A549 (cell line): ENCODE measurements at regions not wholly inside any gene's neighbourhood (a gene's known extent, or its start where the extent isn't known, plus 50 kb on each side); places are given as distances from the start of the nearest gene placed in this dataset.

Experiments
- ATAC-seq, 2 experiments: fragments of 200-7000 bp in 1 of 2; fragments of >200 bp in 1 of 2; cut with Nextera tagmentation in 1 of 2; cut with Tn5 transposase in 1 of 2; 3 replicates each; pipeline versions ENCODE4 v1.8.0 to v1.9.1; 2018 to 2020; ENCODE audit warnings: mild to moderate bottlenecking in 1 of 2, moderate library complexity in 1 of 2
- CTCF ChIA-PET: fragments of 300-600 bp; sonication (Branson Sonifier 250); formaldehyde crosslinking; extraction: SDS; loops from one replicate; lab custom pipeline; 2021; ENCODE audit warnings: antibody characterized with exemption, inconsistent platforms; lab: Yijun Ruan, JAX
- POLR2A ChIA-PET: fragments of 350-600 bp; formaldehyde crosslinking; extraction: SDS; loops from one replicate; lab custom pipeline; 2021; ENCODE audit warnings: antibody characterized with exemption, inconsistent platforms; lab: Yijun Ruan, JAX
- DNase-seq, 2 experiments: peaks; one replicate each; pipeline versions ENCODE4 v3.0.0 to v3.0.0-alpha.2; 2011 to 2016; ENCODE audit warnings: low read depth in 1 of 2, low spot score in 1 of 2
- FAIRE-seq: peaks from 2 replicates; lab custom pipeline; 2011; peaks lifted over from hg19 to GRCh38; lab: Jason Lieb, UNC
- H3K27ac ChIP-seq, 2 experiments: fragments of >200 bp; sonication (Bioruptor Twin); formaldehyde crosslinking; 3 replicates each; pipeline ENCODE4 v1.5.1; 2016 to 2017
- H3K4me1 ChIP-seq: fragments of >200 bp; sonication (Bioruptor Twin); formaldehyde crosslinking; 3 replicates; pipeline ENCODE4 v1.6.1; 2016
- H3K4me2 ChIP-seq: fragments of >200 bp; sonication (Bioruptor Twin); formaldehyde crosslinking; 3 replicates; pipeline ENCODE4 v1.6.1; 2016
- H3K4me3 ChIP-seq: fragments of >200 bp; sonication (Bioruptor Twin); formaldehyde crosslinking; 3 replicates; pipeline ENCODE4 v1.5.1; 2016
- H3K9me3 ChIP-seq: fragments of >200 bp; sonication (Bioruptor Twin); formaldehyde crosslinking; 3 replicates; pipeline ENCODE4 v1.6.1; 2016
- CBX8 ChIP-seq: fragments of 200-600 bp; sonication (generic); IDR thresholded peaks from 2 replicates; pipeline ENCODE4 v1.6.1; 2016
- CHD4 ChIP-seq: fragments of 200-600 bp; sonication (generic); IDR thresholded peaks from 2 replicates; pipeline ENCODE4 v1.6.1; 2016; ENCODE audit warnings: antibody characterized with exemption, mild to moderate bottlenecking, borderline replicate concordance
- EHF ChIP-seq: fragments of 250-450 bp; sonication (Bioruptor Pico); IDR thresholded peaks from 2 replicates; pipeline ENCODE4 v1.5.0; 2020; ENCODE audit warnings: mild to moderate bottlenecking
- FOXS1 ChIP-seq: fragments of 250-450 bp; sonication (Bioruptor Pico); IDR thresholded peaks from 2 replicates; pipeline ENCODE4 v1.5.0; 2020; ENCODE audit warnings: mild to moderate bottlenecking, moderate library complexity
- HEYL ChIP-seq: fragments of 250-450 bp; sonication (Bioruptor Pico); IDR thresholded peaks from 2 replicates; pipeline ENCODE4 v1.8.0; 2021; ENCODE audit warnings: mild to moderate bottlenecking, moderate library complexity
- HOXA7 ChIP-seq: fragments of 250-450 bp; sonication (Bioruptor Pico); IDR thresholded peaks from 2 replicates; pipeline ENCODE4 v1.5.0; 2020; ENCODE audit warnings: mild to moderate bottlenecking, moderate library complexity
- MAFK ChIP-seq: fragments of 450-650 bp; IDR thresholded peaks from 2 replicates; pipeline ENCODE4 v1.6.1; 2014; ENCODE audit not compliant: partially characterized antibody
- MAZ ChIP-seq: fragments of 150-350 bp; IDR thresholded peaks from 2 replicates; pipeline ENCODE4 v1.6.1; 2014; ENCODE audit warnings: antibody characterized with exemption, low read depth, low read length, borderline replicate concordance
- SREBF2 ChIP-seq: fragments of 450-650 bp; IDR thresholded peaks from 2 replicates; pipeline ENCODE4 v1.6.1; 2014; ENCODE audit warnings: mild to moderate bottlenecking, moderate library complexity
- TFCP2L1 ChIP-seq: fragments of 250-450 bp; sonication (Bioruptor Pico); IDR thresholded peaks from 2 replicates; pipeline ENCODE4 v1.5.0; 2021; ENCODE audit warnings: mild to moderate bottlenecking
- TP53 ChIP-seq: fragments of 250-450 bp; sonication (Bioruptor Pico); IDR thresholded peaks from 2 replicates; pipeline ENCODE4 v1.5.0; 2021; ENCODE audit warnings: mild to moderate bottlenecking, moderate library complexity
- ZNF302 ChIP-seq: fragments of 250-450 bp; sonication (Bioruptor Pico); IDR thresholded peaks from 2 replicates; pipeline ENCODE4 v1.9.0; 2021; ENCODE audit warnings: inconsistent platforms, mild to moderate bottlenecking, moderate library complexity
- WGBS: methylation state at CpG from one replicate; pipeline ENCODE4 v1.1.6; 2017; ENCODE audit errors: missing lambda C conversion rate; 5-methylcytosine and 5-hydroxymethylcytosine counted together
- TF ChIP-seq, protein P1 (sequence below): fragments of >200 bp; sonication (Bioruptor Twin); formaldehyde crosslinking; IDR thresholded peaks from 2 replicates; pipeline ENCODE4 v1.6.1; 2016
- TF ChIP-seq, protein P2 (sequence below): fragments of 250-450 bp; sonication (Bioruptor Pico); IDR thresholded peaks from 2 replicates; pipeline ENCODE4 v1.5.0; 2021; ENCODE audit warnings: mild to moderate bottlenecking, moderate library complexity, borderline replicate concordance
- TF ChIP-seq, protein P3 (sequence below): fragments of >200 bp; sonication (Bioruptor Twin); formaldehyde crosslinking; IDR thresholded peaks from 3 replicates; pipeline ENCODE4 v1.5.1; 2016
- TF ChIP-seq, protein P4 (sequence below): fragments of 450-650 bp; IDR thresholded peaks from 2 replicates; pipeline ENCODE4 v1.6.1; 2014; ENCODE audit warnings: antibody characterized with exemption
- TF ChIP-seq, protein P5 (sequence below): IDR thresholded peaks from 2 replicates; pipeline ENCODE4 v1.6.1; 2012
- TF ChIP-seq, protein P6 (sequence below): fragments of >200 bp; sonication (Bioruptor Twin); formaldehyde crosslinking; IDR thresholded peaks from 3 replicates; pipeline ENCODE4 v1.6.1; 2016

DNA sequence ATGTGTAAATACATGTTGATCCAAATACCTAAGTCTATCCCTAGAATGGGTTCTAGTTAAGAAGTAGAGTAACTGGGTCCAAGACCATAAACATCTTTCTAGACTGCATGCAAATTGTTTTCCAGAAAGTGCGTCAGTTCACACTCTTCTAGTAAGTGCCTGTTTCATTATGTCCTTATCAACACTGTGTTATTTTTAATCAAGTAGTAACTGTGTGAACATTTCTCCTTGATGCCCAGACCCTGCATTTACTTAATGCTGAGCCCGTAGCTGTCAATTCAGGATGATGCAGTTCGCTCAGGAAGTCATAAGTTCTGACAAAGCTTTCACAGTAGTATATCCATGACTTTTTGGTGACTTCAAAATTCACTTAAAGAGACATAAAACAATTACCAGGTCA, 374.8 kb downstream of the OTUD1 start:
- POLR2A ChIA-PET: no interaction called here
- FAIRE-seq: no peak

DNA sequence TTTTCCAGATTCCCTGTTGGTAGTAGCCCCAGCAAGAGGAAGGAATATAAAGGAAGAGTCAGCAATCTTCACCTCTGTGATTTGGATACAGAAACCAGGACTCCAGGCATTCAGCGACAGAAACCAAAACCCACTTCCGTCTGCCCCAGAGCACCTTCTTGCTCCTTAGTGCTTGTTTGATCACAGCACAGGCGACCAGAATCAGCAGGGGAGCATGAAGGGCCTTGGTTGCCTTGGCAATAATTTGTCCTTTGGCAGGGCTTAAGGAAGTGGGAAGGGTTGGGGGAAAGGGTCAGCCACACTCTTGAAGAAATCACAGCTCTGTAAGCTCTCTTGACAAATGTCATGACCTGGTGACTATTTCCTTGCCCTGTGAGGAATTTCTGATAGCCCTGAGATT, 379.6 kb downstream of the OTUD1 start:
- no peak overlapping the region for H3K27ac ChIP-seq
- no peak for FAIRE-seq
- TF ChIP-seq, protein P1, sequence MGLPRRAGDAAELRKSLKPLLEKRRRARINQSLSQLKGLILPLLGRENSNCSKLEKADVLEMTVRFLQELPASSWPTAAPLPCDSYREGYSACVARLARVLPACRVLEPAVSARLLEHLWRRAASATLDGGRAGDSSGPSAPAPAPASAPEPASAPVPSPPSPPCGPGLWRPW: no peak
- TF ChIP-seq MAFK (no peak), HOXA7 (CRISPR knock-in tag) (no peak), CHD4 (no peak), EHF (CRISPR knock-in tag) (no peak)
- TF ChIP-seq, protein P2, sequence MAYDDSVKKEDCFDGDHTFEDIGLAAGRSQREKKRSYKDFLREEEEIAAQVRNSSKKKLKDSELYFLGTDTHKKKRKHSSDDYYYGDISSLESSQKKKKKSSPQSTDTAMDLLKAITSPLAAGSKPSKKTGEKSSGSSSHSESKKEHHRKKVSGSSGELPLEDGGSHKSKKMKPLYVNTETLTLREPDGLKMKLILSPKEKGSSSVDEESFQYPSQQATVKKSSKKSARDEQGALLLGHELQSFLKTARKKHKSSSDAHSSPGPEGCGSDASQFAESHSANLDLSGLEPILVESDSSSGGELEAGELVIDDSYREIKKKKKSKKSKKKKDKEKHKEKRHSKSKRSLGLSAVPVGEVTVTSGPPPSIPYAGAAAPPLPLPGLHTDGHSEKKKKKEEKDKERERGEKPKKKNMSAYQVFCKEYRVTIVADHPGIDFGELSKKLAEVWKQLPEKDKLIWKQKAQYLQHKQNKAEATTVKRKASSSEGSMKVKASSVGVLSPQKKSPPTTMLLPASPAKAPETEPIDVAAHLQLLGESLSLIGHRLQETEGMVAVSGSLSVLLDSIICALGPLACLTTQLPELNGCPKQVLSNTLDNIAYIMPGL: no peak
- TF ChIP-seq, protein P3, sequence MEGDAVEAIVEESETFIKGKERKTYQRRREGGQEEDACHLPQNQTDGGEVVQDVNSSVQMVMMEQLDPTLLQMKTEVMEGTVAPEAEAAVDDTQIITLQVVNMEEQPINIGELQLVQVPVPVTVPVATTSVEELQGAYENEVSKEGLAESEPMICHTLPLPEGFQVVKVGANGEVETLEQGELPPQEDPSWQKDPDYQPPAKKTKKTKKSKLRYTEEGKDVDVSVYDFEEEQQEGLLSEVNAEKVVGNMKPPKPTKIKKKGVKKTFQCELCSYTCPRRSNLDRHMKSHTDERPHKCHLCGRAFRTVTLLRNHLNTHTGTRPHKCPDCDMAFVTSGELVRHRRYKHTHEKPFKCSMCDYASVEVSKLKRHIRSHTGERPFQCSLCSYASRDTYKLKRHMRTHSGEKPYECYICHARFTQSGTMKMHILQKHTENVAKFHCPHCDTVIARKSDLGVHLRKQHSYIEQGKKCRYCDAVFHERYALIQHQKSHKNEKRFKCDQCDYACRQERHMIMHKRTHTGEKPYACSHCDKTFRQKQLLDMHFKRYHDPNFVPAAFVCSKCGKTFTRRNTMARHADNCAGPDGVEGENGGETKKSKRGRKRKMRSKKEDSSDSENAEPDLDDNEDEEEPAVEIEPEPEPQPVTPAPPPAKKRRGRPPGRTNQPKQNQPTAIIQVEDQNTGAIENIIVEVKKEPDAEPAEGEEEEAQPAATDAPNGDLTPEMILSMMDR: no peak
- TF ChIP-seq, protein P4, sequence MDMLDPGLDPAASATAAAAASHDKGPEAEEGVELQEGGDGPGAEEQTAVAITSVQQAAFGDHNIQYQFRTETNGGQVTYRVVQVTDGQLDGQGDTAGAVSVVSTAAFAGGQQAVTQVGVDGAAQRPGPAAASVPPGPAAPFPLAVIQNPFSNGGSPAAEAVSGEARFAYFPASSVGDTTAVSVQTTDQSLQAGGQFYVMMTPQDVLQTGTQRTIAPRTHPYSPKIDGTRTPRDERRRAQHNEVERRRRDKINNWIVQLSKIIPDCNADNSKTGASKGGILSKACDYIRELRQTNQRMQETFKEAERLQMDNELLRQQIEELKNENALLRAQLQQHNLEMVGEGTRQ: no peak
- TF ChIP-seq, protein P5, sequence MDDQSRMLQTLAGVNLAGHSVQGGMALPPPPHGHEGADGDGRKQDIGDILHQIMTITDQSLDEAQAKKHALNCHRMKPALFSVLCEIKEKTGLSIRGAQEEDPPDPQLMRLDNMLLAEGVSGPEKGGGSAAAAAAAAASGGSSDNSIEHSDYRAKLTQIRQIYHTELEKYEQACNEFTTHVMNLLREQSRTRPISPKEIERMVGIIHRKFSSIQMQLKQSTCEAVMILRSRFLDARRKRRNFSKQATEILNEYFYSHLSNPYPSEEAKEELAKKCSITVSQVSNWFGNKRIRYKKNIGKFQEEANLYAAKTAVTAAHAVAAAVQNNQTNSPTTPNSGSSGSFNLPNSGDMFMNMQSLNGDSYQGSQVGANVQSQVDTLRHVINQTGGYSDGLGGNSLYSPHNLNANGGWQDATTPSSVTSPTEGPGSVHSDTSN: no peak
- TF ChIP-seq, all 56 proteins: peak for 0
- Histone ChIP-seq H3K4me2 (no peak overlapping the region), H3K4me1 (no peaks in the 10 kb centered on the region), H3K4me3 (no peak overlapping the region), H3K9me3 (no peaks in the 10 kb centered on the region)
- ATAC-seq: no peak
- CTCF ChIA-PET: no interaction called here
- DNase-seq: no peak
- POLR2A ChIA-PET: no interaction called here
- 29% methylated on average over 3 of the region's 3 CpGs for WGBS

More for the DNA sequence above, 374.8 kb downstream of the OTUD1 start:
- no peak for ATAC-seq
- WGBS: 2% methylated on average over 3 of the region's 3 CpGs
- no peak overlapping the region for H3K27ac ChIP-seq
- no peak overlapping the region for H3K4me2 ChIP-seq
- no peak for TF ChIP-seq MAZ
- TF ChIP-seq, protein P6, sequence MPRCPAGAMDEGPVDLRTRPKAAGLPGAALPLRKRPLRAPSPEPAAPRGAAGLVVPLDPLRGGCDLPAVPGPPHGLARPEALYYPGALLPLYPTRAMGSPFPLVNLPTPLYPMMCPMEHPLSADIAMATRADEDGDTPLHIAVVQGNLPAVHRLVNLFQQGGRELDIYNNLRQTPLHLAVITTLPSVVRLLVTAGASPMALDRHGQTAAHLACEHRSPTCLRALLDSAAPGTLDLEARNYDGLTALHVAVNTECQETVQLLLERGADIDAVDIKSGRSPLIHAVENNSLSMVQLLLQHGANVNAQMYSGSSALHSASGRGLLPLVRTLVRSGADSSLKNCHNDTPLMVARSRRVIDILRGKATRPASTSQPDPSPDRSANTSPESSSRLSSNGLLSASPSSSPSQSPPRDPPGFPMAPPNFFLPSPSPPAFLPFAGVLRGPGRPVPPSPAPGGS: no peak
- TF ChIP-seq SREBF2: no peak
- TF ChIP-seq FOXS1: no peak
- TF ChIP-seq CBX8: no peak
- no peak for TF ChIP-seq TFCP2L1 (CRISPR knock-in tag)
- TF ChIP-seq HEYL (CRISPR knock-in tag): no peak
- TF ChIP-seq TP53 (CRISPR knock-in tag): no peak
- TF ChIP-seq, protein P5: no peak
- TF ChIP-seq ZNF302 (CRISPR knock-in tag): no peak
- TF ChIP-seq, all 56 proteins: peak for 0
- no peak for DNase-seq
- CTCF ChIA-PET: no interaction called here
- no peak overlapping the region for H3K4me3 ChIP-seq
- no peaks in the 10 kb centered on the region for H3K9me3 ChIP-seq
- H3K4me1 ChIP-seq: no peaks in the 10 kb centered on the region
